ENCODE measurements at regions not wholly inside any gene's neighbourhood (a gene's known extent, or its start where the extent isn't known, plus 50 kb on each side); places are given as distances from the start of the nearest gene placed in this dataset.
"Not testable (repeated sequence)": the region's sequence is repeated elsewhere in the genome, so short reads cannot be mapped to it uniquely, and the experiment has no call there.

DNA sequence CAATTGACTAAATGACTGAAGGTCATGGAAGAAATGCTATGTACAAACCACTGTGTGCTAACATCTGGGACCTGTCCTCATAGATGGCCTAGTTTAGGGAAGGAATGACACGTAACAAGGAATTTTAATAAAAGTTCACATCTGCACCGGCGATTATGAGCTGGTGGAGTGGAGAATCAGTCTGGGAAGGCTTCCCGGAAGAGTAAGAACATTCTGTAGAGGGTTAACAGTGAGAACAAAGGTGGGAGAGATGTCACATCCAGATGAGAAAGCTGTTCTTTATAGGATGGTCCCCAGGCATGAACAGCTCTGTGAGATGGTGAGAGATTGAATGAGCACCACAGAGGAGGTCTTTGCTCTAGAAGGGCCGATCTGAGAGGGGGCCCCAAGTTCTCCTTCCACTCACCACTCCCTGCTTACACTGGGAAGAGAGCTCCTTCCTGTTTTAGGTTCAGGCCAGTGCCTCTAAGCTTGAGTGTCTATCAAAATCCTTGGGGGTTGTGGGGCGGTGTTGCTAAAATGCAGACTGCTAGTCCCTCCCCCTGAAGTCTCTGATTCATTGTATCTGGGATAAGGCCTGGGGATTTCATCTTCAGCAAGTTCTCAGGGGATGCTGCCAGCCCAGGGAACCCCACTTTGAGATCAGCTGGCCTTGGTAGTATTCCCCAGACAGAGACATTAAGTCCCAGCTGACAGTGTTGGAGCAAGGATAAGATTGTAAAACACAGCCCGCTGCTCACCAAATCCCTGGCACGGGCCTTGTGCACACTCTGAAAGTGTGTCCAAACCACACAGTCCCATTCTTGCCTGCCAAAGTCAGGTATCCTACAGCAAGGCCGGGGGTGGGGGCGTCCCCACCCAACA is 294.7 kb upstream of the MAF start:
- no peak for DNase-seq (ENCODE audit: low spot score)

DNA sequence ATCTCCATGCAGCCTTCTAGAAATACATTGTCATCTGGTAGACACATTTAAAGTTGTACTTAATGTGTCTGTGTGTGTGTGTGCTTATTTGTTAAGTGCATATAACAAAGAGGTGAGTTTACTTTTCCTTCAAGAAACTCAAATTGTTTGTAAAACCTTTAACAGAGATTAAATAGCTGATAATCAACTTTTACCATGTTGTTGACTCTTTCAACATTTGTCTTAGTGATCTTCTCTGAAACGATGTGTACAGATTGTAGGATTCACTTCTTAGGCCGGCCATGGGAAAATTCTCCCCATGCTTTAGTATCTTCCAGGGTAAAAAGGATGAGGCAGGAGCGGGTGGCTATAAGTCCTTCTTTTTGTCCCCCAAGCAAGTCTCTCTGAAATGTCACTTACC is 292.9 kb upstream of the MAF start:
- DNase-seq (ENCODE audit: low spot score), result no peak

GRCh38 chr16:79892278-79892677 is 291.7 kb upstream of the MAF start:
- no peak for DNase-seq (ENCODE audit: low spot score)

DNA sequence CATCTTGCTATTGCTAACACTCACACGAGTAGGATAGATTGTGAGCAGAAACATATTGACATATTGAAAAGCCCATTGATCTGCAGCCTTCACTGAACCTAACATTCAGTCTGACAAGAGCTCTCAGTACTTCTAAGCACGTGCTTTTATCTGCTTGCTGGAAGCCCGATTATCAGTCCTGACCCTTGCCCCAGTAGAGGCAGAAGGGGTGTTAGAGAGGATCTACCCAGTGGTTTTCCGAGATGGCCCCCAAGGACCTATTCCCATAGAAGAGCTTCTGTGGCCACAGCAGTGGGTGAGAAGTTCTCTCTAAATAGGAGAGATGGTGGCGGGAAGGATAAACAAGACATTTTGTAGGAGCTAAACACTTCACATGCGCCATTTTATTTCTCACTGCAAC is 290.9 kb upstream of the MAF start:
- no peak for DNase-seq (ENCODE audit: low spot score)

DNA sequence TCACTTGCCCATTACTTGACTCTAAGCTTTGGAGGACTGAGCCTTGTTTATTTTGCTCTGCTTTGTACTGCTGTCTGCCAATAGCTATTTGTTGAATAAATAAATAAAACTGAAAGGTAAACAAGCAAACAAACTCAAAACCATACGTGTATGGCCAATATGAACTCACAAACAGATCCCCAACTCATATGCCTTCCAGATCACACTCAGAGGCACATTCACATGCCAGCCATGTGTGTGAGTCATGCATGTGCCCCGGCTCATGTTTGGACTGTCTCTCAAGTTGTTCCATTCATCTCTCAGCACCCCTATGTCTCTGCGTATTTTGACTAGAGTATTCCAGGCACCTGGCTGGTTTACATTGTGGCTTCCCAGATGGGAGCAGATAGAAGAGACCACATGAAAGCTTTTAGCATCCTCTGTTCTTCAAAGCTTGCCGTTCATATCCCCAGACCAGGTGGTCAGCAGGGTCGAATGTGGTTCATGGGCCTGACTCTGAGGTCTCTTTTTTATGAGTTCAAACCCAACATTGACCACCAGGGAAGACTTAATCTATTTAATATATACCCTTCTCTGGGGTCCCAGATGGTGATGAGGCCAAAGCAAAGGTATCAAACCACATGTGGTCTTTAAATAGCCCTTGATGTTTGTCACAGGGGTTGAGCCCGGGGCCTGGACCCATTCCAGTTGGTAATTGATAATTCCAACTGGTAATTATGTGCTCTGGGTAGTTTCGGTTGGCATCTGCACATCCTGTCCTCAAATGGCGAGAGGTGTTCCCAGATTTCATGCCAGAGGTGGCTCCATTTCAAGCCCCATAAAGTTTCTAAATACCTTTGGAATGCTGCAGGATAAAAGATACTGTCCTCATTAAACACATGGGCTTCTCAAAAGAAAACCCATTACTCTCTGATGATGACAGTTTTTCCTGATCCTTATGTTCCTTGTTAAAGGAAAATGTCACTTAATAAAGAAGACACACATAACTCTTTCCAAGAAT is 287.3 kb upstream of the MAF start:
- no peak for DNase-seq (ENCODE audit: low spot score)

DNA sequence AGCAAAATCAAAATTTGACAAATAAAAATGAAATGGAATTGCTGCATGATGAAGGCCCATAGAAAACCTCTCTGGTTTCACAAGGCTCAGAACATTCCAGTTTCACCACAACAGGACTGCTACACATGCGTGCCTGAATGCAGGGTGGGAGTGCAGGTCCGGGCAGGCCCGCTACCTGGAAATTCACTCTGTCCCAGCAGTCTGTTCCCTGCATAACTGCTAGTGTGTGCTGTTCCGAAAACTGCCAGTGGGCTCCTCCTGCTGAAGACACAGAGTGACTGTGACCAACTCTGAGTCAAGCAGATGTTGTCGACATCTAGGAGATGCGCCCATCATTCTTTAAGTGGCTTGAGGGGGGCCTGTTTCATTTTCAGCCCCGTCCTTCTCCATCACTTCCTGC is 284.8 kb upstream of the MAF start:
- no peak for DNase-seq (ENCODE audit: low spot score)

GRCh38 chr16:79883494-79883893 is 283.0 kb upstream of the MAF start:
- no peak for DNase-seq (ENCODE audit: low spot score)

DNA sequence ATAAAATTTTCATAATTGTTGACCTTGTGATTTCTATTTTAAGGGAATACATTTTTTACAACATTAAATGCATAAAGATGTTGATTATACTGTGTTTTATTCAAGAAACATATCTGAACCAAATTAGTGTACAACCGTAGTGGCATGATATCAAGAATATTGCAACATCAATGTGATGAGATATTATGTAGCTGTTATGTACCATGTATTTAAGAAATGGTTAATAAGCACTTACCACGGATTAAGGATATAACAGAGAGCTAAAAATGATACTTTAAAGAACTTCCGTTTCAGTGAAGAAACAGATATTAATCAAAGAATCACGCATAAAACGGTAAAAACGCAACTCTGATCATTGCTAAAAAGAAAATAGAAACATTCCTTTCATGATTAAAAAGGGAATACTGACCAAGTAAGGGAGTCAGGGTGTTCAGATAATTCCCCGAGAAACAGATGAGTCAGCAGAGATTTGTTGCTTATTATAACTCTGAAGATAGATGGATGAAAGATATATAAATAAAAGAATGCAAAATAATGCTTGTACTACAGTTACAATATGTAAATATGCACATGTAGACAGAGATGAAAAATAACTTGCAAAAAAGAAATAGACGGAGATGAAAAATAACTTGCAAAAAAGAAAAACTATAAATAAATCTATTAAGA is 281.9 kb upstream of the MAF start:
- no peak for DNase-seq (ENCODE audit: low spot score)

DNA sequence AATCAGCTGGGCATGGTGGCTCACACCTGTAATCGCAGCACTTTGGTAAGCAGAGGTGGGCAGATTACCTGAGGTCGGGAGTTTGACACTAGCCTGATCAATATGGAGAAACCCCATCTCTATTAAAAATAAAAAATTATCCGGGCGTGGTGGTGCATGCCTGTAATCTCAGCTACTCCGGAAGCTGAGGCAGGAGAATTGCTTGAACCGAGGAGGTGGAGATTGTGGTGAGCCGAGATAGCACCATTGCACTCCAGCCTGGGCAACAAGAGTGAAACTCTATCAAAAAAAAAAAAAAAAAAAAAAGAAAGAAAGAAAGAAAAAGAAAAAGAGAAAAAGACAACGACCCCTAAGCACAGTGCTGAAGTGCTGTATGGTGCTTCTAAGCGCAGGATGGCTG is 280.6 kb upstream of the MAF start:
- DNase-seq (ENCODE audit: low spot score), result not testable (repeated sequence)

- DNase-seq (ENCODE audit: low spot score), result no peak
Observed at GRCh38 chr16:79876332-79876730, 275.8 kb upstream of the MAF start.

DNA sequence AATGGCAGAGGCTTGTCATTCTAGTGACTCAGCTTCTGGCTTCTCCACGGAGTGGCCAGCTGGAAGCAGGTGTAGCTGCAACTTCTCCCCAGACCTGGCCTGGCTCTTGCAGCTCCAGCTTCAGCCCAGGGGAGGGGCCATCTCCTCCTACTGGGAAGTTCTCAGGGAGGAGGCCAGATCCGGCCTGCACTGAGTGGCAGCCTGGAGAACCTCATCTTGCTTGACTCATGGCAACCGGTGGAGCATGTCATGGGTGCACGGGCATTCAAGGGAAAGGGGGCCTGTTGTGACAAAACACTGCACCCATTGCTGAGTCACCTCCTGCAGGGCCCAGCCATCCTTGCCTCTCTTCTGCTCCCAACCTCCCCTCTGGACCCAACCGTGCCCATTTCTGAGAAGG is 273.9 kb upstream of the MAF start:
- no peak for DNase-seq (ENCODE audit: low spot score)

DNA sequence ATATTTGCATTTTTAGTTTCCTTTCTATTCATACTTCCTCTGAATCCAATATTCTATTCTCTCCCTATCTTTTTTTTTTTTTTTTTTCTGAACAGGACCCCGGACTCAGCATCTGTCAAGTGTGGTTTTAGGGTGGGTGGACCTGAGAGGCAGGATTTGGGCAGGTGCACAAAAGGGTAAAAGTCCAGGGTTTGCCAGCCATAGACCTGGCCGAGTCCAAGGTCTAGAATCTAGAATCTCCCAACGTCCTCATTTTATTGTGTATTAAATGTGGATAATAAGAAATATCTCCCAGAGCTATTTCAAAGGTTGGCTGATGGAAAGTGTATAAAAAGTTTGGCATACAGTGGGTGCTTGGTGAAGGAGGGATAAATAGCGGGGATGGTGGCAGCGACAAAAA is 273.3 kb upstream of the MAF start:
- no peak for DNase-seq (ENCODE audit: low spot score)

- DNase-seq (ENCODE audit: low spot score), result no peak
Observed at GRCh38 chr16:79871906-79872305, 271.4 kb upstream of the MAF start.

GRCh38 chr16:79870016-79870886 is 269.7 kb upstream of the MAF start:
- no peak for DNase-seq (ENCODE audit: low spot score)

DNA sequence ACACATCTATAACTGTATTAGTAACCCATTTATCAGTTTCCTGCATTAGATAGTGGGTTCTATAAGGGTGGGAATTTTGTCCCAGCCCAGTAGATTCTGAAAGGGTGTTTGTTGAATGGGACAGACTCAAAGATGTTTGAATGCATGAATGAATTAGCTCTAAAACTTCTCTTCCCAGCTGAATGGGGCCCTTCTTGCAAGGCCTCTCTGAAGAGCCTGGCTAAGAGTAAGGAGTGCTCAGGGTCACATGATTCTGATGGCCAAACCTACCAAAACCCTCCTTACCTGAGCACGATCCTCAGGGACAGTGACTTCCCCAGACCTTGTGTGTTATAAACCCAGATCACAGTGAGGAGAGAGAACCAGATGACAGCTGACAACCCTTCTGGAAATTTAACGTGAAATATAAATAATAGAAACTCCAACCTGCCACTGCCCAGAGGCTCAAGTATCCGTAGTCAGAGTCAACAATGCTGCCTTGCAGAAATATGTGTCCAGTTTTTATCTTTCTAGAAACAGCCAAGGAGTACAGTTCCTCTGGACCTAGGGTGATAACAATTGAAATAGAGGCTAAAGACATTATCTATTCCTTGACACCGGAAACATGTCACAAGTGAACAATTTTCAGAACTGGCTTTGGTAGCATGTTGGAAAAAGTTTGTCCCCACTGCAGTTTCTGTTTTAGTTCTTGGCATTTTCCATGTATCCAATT is 268.9 kb upstream of the MAF start:
- no peak for DNase-seq (ENCODE audit: low spot score)

DNA sequence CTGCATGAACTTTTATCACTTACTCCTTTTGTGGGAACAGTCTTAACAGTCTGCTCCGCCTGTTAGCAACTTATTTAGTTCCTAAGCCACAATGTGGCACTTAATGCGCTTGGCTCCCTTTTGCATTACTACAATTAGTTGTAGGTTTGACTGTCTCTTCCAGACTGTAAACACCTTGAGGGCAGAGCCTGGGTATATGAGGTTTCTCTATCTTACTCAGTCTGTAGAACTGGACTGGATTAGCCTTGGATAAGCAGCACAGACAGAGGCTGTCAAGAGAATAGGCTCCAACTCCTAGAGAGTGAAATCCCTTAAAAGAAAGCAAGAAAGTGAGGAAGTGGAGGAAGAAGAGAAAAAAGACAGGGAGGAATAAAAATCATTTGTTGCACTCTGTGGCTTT is 268.3 kb upstream of the MAF start:
- DNase-seq (ENCODE audit: low spot score), result no peak

DNA sequence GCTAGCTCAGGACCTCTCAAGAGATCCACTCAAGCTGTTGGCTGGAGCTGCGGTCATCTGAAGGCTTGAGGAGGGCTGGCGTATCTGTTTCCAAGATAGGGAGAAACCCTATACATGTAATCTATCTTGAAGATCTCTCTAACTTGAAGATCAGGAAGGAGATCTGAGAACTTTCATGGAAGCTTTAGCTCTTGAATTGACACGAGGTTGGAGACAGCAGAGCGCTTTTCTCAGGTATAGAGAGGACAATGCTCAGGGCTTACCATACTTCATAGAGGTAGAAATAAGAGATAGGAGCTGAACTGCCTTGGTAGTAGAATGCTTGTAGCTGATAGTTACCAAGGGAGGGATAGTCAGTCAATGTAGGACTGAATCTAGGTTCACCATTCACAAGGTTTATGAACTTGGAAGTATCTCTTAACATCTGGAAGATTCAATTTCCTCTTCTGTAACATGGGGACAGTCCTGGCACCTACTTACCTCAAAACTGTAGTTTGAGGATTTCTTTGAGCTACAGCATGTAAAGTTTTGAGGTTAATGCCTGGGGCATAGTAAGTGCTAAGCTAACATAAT is 267.0 kb upstream of the MAF start:
- no peak for DNase-seq (ENCODE audit: low spot score)

DNA sequence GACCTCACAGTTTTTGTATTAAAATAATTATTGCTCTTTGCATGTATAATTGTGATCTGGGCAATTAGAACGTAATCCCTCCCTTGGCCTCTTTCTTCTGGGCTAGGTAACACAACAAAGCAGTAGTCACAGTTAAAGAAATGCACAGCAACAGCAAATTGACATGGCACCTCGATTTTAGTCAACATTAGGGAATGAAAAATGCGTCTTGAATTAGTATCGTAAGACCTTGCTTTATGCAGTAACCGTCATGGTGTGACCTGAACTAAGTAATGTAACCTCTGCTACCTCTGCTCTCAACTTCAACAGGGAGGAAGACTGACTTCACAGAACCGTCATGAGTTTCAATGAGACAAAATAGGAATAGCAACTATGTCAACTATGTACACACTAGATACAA is 265.4 kb upstream of the MAF start:
- no peak for DNase-seq (ENCODE audit: low spot score)

- no peak for DNase-seq (ENCODE audit: low spot score)
Observed at GRCh38 chr16:79864781-79865391, 264.3 kb upstream of the MAF start.

Data from D341Med (cell line).